HUES48 (cell line): ENCODE measurements at regions not wholly inside any gene's neighbourhood (a gene's known extent, or its start where the extent isn't known, plus 50 kb on each side); places are given as distances from the start of the nearest gene placed in this dataset.
"Not testable (repeated sequence)": the region's sequence is repeated elsewhere in the genome, so short reads cannot be mapped to it uniquely, and the experiment has no call there.

ENCODE experiments used
- H3K27ac ChIP-seq: one replicate; pipeline ENCODE4 v1.7.0; 2013; ENCODE audit warnings: low read depth, low read length, inconsistent platforms
- H3K27me3 ChIP-seq: 2 replicates; pipeline ENCODE4 v1.6.1; 2013; ENCODE audit warnings: mild to moderate bottlenecking, low read length; ENCODE audit not compliant: control insufficient read depth, insufficient read depth
- H3K36me3 ChIP-seq: 2 replicates; pipeline ENCODE4 v1.6.1; 2013; ENCODE audit warnings: low read length; ENCODE audit not compliant: control insufficient read depth, insufficient read depth
- H3K4me1 ChIP-seq: 2 replicates; pipeline ENCODE4 v1.6.1; 2013; ENCODE audit warnings: mild to moderate bottlenecking, low read length; ENCODE audit not compliant: control insufficient read depth, insufficient read depth
- H3K4me3 ChIP-seq: 2 replicates; pipeline ENCODE4 v1.5.1; 2013; ENCODE audit warnings: mild to moderate bottlenecking, low read depth, low read length
- H3K9ac ChIP-seq: 2 replicates; pipeline ENCODE4 v1.6.1; 2013; ENCODE audit warnings: mild to moderate bottlenecking, low read depth, low read length, moderate library complexity
- H3K9me3 ChIP-seq: 2 replicates; pipeline ENCODE4 v1.6.1; 2013; ENCODE audit warnings: low read length; ENCODE audit not compliant: control insufficient read depth, insufficient read depth

DNA sequence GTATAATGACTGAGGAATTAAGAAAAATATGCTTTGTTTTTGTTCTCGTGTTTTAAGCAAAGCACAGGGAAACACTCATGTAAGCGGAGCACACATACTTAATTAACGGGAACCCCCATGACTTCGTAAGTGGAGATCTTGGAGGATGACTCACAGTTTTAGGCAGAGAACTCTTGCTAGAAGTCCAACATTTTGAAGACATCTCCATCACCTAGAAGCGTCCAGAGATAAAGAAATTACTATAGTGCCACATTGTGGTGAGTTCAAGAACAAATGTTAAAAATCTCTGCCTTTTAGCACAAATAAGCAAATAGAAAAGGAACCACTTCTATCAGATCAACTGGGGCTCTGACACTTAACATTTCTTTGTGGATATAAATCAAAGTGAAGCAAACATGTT, 194.1 kb upstream of the ARHGEF26 start:
- H3K27me3 ChIP-seq: no peaks in the 10 kb centered on the region
- H3K9ac ChIP-seq: no peak overlapping the region
- no peak overlapping the region for H3K4me3 ChIP-seq
- H3K4me1 ChIP-seq: no peaks in the 10 kb centered on the region
- no peaks in the 10 kb centered on the region for H3K36me3 ChIP-seq
- H3K9me3 ChIP-seq: no peaks in the 10 kb centered on the region
- no peak overlapping the region for H3K27ac ChIP-seq

- Histone ChIP-seq H3K9me3 (no peaks in the 10 kb centered on the region), H3K9ac (no peak overlapping the region), H3K27ac (no peak overlapping the region), H3K27me3 (no peaks in the 10 kb centered on the region), H3K36me3 (no peaks in the 10 kb centered on the region), H3K4me3 (no peak overlapping the region), H3K4me1 (no peaks in the 10 kb centered on the region)
Measured at GRCh38 chr3:153928851-153929250, 192.3 kb upstream of the ARHGEF26 start.

- H3K36me3 ChIP-seq, H3K27ac ChIP-seq, H3K27me3 ChIP-seq: not testable (repeated sequence)
Measured at GRCh38 chr3:153933481-153933880, 187.7 kb upstream of the ARHGEF26 start.

GRCh38 chr3:153944084-153944483, 177.1 kb upstream of the ARHGEF26 start:
- no peak overlapping the region for H3K4me3 ChIP-seq
- H3K9me3 ChIP-seq: no peaks in the 10 kb centered on the region
- H3K9ac ChIP-seq: no peak overlapping the region
- H3K36me3 ChIP-seq: no peaks in the 10 kb centered on the region
- H3K27me3 ChIP-seq: no peaks in the 10 kb centered on the region
- H3K27ac ChIP-seq: no peak overlapping the region
- no peaks in the 10 kb centered on the region for H3K4me1 ChIP-seq

More at GRCh38 chr3:153933481-153933880, 187.7 kb upstream of the ARHGEF26 start:
- not testable (repeated sequence) for H3K9me3 ChIP-seq, H3K9ac ChIP-seq, H3K4me3 ChIP-seq, H3K4me1 ChIP-seq

DNA sequence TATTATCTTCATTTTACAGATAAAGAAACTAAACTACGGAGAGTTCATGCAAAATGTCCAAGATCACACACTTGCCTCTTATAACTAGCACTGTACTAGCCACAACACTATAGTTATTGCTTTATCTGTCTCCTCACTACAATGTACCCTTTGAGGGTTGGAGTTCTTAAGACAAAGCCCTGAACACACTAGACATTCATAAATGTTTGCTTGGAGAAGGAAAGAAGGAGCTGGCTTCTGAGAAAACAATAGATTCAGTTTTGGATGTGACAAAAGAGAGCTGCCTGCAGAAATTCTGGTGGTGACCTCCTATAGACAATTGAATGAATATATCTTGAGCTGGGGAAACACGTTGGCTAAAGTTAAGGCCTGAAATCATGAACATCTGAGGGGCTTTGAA, 169.9 kb upstream of the ARHGEF26 start:
- no peak overlapping the region for H3K9ac ChIP-seq
- no peak overlapping the region for H3K27ac ChIP-seq
- no peaks in the 10 kb centered on the region for H3K36me3 ChIP-seq
- no peak overlapping the region for H3K4me3 ChIP-seq
- no peaks in the 10 kb centered on the region for H3K9me3 ChIP-seq
- H3K4me1 ChIP-seq: no peaks in the 10 kb centered on the region
- H3K27me3 ChIP-seq: no peaks in the 10 kb centered on the region

- Histone ChIP-seq H3K9ac (no peak overlapping the region), H3K4me1 (no peaks in the 10 kb centered on the region), H3K9me3 (no peaks in the 10 kb centered on the region), H3K36me3 (no peaks in the 10 kb centered on the region), H3K27me3 (no peaks in the 10 kb centered on the region), H3K27ac (no peak overlapping the region), H3K4me3 (no peak overlapping the region)
Measured at GRCh38 chr3:153952091-153952490, 169.1 kb upstream of the ARHGEF26 start.

DNA sequence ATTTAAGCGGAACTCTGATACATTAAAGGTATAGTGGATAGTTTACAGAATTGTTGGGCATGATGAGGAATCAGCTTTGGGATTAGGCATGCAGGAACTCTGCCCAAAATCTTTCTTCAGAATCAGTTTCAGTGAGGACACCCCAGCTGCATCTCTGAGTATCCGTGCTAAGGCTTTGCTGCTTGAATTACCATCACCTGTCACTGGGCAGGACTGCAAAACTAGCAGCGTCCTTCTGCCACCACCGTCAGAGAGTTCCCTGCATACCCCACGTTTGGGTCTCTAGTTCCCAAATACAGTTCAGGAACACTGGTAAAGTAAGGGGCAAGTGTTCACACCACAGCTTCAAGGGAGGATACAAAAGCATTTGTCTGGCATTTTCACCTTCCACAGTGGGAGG, 164.6 kb upstream of the ARHGEF26 start:
- H3K9me3 ChIP-seq: no peaks in the 10 kb centered on the region
- H3K9ac ChIP-seq: no peak overlapping the region
- no peaks in the 10 kb centered on the region for H3K27me3 ChIP-seq
- no peaks in the 10 kb centered on the region for H3K36me3 ChIP-seq
- H3K4me3 ChIP-seq: no peak overlapping the region
- no peaks in the 10 kb centered on the region for H3K4me1 ChIP-seq
- H3K27ac ChIP-seq: no peak overlapping the region

GRCh38 chr3:153957421-153957820, 163.8 kb upstream of the ARHGEF26 start:
- no peaks in the 10 kb centered on the region for H3K27me3 ChIP-seq
- H3K9ac ChIP-seq: no peak overlapping the region
- H3K4me1 ChIP-seq: no peaks in the 10 kb centered on the region
- H3K27ac ChIP-seq: no peak overlapping the region
- no peaks in the 10 kb centered on the region for H3K9me3 ChIP-seq
- H3K36me3 ChIP-seq: no peaks in the 10 kb centered on the region
- H3K4me3 ChIP-seq: no peak overlapping the region

DNA sequence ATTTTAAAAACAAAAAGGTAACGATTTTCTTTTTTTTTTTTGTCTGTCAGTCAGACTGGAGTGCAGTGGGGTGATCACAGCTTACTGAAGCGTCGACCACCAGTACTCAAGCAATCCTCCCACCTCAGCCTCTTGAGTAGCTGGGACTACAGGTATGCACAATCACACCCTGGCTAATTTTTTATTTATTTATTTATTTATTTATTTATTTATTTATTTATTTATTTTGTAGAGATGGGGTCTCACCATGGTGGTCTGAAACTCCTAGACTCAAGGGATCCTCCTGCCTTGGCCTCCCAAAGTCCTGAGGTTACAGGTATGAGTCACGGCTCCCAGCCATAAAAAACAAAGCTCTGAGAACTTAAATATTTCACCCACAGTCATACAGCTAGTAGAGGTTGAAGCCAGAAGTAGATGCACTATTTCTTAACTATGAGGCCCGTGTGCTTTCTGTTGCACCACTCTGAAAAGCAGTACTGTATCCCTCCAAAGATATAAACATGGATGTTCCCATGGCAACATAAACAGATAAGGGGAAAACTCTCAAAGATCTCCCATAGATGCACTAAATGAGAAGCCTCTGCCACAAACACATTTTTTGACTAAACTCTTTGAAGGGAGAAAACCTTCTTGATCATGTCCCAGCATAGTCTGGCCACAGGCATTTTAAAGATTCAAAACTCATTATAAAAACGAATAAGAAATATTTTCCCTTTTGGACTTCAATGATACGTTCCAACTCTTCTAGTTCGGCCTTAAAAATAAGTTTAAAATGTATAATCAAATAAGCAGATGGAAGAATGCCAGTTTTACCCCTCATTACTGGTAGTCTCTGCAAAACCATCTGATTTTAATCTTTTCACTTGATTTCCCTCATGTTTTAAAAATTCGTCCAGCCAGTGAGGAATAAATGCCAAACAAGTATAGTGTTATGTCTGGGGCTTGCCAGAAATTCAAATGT, 162.3 kb upstream of the ARHGEF26 start:
- Histone ChIP-seq H3K9me3 (no peaks in the 10 kb centered on the region), H3K27ac (no peak overlapping the region), H3K4me3 (no peak overlapping the region), H3K36me3 (no peaks in the 10 kb centered on the region), H3K9ac (no peak overlapping the region), H3K4me1 (no peaks in the 10 kb centered on the region), H3K27me3 (no peaks in the 10 kb centered on the region)

DNA sequence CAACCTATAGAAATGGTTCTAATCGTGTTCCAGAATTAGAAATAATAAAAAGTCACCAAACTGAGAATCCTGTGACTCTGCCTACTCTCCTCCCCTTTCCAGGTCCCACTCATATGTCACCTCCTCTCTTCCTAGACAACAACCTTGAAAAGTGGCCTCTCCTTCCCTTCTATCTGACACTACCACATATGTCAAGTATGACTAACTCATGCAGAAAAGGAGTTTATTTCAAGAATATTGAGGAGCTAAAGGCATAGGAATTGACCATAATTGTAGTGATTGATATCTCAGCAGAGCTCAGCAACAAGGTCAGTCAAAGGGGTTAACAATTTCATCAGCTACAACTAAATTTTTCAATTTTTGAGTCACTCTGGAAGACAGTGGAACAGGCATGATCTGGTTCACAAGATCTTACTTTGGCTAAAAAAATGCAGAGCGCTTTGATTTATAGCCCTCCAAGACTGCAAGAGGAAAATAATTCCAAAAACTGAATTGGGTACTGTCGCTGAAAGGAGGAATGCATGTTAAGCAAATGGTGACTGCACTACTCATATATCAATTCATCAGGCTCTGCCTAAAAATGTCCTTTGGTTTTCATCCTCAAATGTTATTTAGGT, 160.6 kb upstream of the ARHGEF26 start:
- Histone ChIP-seq H3K27ac (no peak overlapping the region), H3K36me3 (no peaks in the 10 kb centered on the region), H3K27me3 (no peaks in the 10 kb centered on the region), H3K4me3 (no peak overlapping the region), H3K9ac (no peak overlapping the region), H3K4me1 (no peaks in the 10 kb centered on the region), H3K9me3 (no peaks in the 10 kb centered on the region)

DNA sequence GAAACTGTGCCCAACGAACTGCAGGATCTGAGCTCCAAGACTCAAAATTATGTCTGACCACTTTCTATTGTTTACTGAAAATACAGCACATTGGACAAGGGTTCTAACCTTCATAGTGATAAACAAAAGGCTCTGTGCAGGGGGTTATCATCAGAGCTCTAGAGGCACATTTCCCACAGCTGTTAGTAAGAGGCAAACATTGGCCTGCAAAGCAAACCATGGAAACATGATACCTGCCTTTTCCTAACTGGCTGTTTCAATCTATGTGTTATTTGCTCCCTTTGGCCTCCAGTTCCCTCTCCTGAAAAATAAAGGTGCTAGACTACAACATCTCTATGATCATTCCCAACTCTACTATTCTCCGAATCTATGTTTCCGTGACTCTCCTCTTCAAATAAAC, 159.7 kb upstream of the ARHGEF26 start:
- H3K27me3 ChIP-seq: no peaks in the 10 kb centered on the region
- H3K4me1 ChIP-seq: no peaks in the 10 kb centered on the region
- H3K27ac ChIP-seq: no peak overlapping the region
- no peaks in the 10 kb centered on the region for H3K36me3 ChIP-seq
- no peak overlapping the region for H3K4me3 ChIP-seq
- no peak overlapping the region for H3K9ac ChIP-seq
- H3K9me3 ChIP-seq: no peaks in the 10 kb centered on the region
